AG04450 (cell line): ENCODE measurements at regions not wholly inside any gene's neighbourhood (a gene's known extent, or its start where the extent isn't known, plus 50 kb on each side); places are given as distances from the start of the nearest gene placed in this dataset.

Experiments
- CTCF ChIA-PET: fragments of 300-600, 350-600 bp; formaldehyde crosslinking; extraction: SDS; loops from one replicate; lab custom pipeline; 2022; ENCODE audit warnings: antibody characterized with exemption, inconsistent platforms; lab: Charles Lee
- POLR2A ChIA-PET: fragments of 350-600 bp; formaldehyde crosslinking; extraction: SDS; loops from one replicate; lab custom pipeline; 2021; ENCODE audit warnings: antibody characterized with exemption, inconsistent platforms; lab: Yijun Ruan, JAX
- DNase-seq: peaks from one replicate; pipeline ENCODE4 v3.0.0-alpha.2; 2011; ENCODE audit warnings: low read depth, low spot score
- H3K27ac ChIP-seq: one replicate; pipeline ENCODE4 v1.5.1; 2012; ENCODE audit warnings: low read depth, low read length, control low read depth
- H3K27me3 ChIP-seq: one replicate; pipeline ENCODE4 v1.6.0; 2012; ENCODE audit warnings: low read length; ENCODE audit not compliant: control insufficient read depth, insufficient read depth
- H3K4me3 ChIP-seq: 2 replicates; pipeline ENCODE4 v1.5.1; 2011; ENCODE audit warnings: mild to moderate bottlenecking, low read depth, low read length, control low read depth
- H3K9me3 ChIP-seq: 2 replicates; pipeline ENCODE4 v1.5.1; 2012; ENCODE audit warnings: low read length; ENCODE audit not compliant: control insufficient read depth, insufficient read depth
- CTCF ChIP-seq: IDR thresholded peaks from 2 replicates; pipeline ENCODE4 v1.5.1; 2011; ENCODE audit warnings: low read depth, low read length, control low read depth, inconsistent platforms

- no peaks in the 10 kb centered on the region for H3K9me3 ChIP-seq
- no peak overlapping the region for H3K27ac ChIP-seq
- H3K27me3 ChIP-seq: no peaks in the 10 kb centered on the region
- ChIA-PET POLR2A (no interaction called here), CTCF (no interaction called here)
- no peak overlapping the region for H3K4me3 ChIP-seq
- no peak for DNase-seq
- TF ChIP-seq CTCF: no peak
Observed at GRCh38 chr9:106691627-106692026, 171.3 kb upstream of the ZNF462 start.

GRCh38 chr9:106693558-106693957 lies 169.4 kb upstream of the ZNF462 start:
- H3K4me3 ChIP-seq: no peak overlapping the region
- H3K9me3 ChIP-seq: no peaks in the 10 kb centered on the region
- no peak for DNase-seq
- H3K27ac ChIP-seq: no peak overlapping the region
- ChIA-PET CTCF (no interaction called here), POLR2A (no interaction called here)
- no peak for TF ChIP-seq CTCF
- no peaks in the 10 kb centered on the region for H3K27me3 ChIP-seq

- DNase-seq: no peak
- no peak overlapping the region for H3K27ac ChIP-seq
- CTCF ChIA-PET: no interaction called here
- H3K9me3 ChIP-seq: no peaks in the 10 kb centered on the region
- POLR2A ChIA-PET: no interaction called here
- no peak overlapping the region for H3K4me3 ChIP-seq
- no peak for TF ChIP-seq CTCF
- no peaks in the 10 kb centered on the region for H3K27me3 ChIP-seq
Observed at GRCh38 chr9:106696804-106697203, 166.2 kb upstream of the ZNF462 start.

- no peaks in the 10 kb centered on the region for H3K27me3 ChIP-seq
- ChIA-PET CTCF (no interaction called here), POLR2A (no interaction called here)
- H3K9me3 ChIP-seq: no peaks in the 10 kb centered on the region
- DNase-seq: no peak
- H3K4me3 ChIP-seq: no peak overlapping the region
- no peak for TF ChIP-seq CTCF
- no peak overlapping the region for H3K27ac ChIP-seq
Observed at GRCh38 chr9:106697390-106697749, 165.6 kb upstream of the ZNF462 start.

- Histone ChIP-seq H3K27ac (no peak overlapping the region), H3K9me3 (no peaks in the 10 kb centered on the region), H3K27me3 (no peaks in the 10 kb centered on the region), H3K4me3 (peak overlapping the region; percentile 48)
- TF ChIP-seq CTCF: no peak
- ChIA-PET CTCF (no interaction called here), POLR2A (no interaction called here)
- DNase-seq: no peak
Observed at GRCh38 chr9:106697750-106698502, 165.0 kb upstream of the ZNF462 start.
